ENCODE measurements at regions not wholly inside any gene's neighbourhood (a gene's known extent, or its start where the extent isn't known, plus 50 kb on each side); places are given as distances from the start of the nearest gene placed in this dataset.

DNA sequence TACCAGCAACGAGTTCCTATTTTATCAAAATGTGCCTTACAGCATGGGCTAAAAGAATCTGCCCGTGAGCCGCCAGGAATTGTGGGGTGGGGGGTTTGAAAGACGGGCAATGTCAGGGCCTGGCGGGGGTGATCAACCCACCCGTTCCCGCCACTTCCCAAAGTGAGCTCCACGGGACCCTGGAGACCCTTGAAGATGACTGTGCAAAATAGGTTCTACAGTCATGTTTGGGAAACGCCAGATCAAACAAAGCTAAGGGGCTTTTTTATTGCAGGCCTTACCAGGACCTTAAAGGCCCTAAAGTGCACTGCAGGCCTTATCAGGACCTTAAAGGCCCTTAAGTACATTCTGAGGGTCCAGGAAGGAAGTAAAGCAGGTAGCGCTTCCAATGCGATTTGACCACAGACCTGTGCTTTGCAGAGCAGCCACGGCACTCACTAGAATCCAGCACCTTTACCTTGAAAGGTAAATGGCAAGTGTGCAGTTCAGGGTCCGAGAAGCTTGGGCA lies 404.1 kb downstream of the SHANK2 start:
- TF ChIP-seq, protein P1, sequence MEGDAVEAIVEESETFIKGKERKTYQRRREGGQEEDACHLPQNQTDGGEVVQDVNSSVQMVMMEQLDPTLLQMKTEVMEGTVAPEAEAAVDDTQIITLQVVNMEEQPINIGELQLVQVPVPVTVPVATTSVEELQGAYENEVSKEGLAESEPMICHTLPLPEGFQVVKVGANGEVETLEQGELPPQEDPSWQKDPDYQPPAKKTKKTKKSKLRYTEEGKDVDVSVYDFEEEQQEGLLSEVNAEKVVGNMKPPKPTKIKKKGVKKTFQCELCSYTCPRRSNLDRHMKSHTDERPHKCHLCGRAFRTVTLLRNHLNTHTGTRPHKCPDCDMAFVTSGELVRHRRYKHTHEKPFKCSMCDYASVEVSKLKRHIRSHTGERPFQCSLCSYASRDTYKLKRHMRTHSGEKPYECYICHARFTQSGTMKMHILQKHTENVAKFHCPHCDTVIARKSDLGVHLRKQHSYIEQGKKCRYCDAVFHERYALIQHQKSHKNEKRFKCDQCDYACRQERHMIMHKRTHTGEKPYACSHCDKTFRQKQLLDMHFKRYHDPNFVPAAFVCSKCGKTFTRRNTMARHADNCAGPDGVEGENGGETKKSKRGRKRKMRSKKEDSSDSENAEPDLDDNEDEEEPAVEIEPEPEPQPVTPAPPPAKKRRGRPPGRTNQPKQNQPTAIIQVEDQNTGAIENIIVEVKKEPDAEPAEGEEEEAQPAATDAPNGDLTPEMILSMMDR (IDR thresholded peaks at IDR 0.05; ENCODE audit: low read depth, low read length) = no peak
- no peak for DNase-seq
- no peaks in the 10 kb centered on the region for H3K9me3 ChIP-seq
- no peaks in the 10 kb centered on the region for H3K27me3 ChIP-seq
- H3K4me1 ChIP-seq = no peaks in the 10 kb centered on the region
- H3K36me3 ChIP-seq = no peaks in the 10 kb centered on the region
- no peak overlapping the region for H3K4me3 ChIP-seq (ENCODE audit: low read depth, low read length)

DNA sequence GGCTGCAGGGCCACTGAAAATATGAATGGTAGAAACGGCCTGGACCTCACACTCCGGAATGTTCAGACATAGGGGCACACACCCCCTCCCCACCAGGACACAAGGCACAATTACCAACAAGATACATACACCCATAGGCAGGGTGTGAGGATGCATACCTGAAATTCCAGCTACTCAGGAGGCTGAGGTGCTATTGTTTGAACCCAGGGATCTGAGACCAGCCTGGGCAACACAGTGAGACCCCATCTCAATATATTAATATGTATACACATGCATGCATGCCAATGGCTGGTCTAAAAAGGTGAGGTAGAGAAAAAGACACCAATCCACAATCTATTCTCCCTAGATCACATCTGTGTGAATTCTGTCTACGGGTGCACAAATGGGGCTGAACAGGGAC lies 403.3 kb downstream of the SHANK2 start:
- Histone ChIP-seq H3K4me3 (ENCODE audit: low read depth, low read length) (no peak overlapping the region), H3K4me1 (peaks cover 3% of the 10 kb centered on the region), H3K27me3 (no peaks in the 10 kb centered on the region), H3K9me3 (no peaks in the 10 kb centered on the region), H3K36me3 (no peaks in the 10 kb centered on the region)
- TF ChIP-seq, protein P1 (IDR thresholded peaks at IDR 0.05; ENCODE audit: low read depth, low read length) = no peak
- no peak for DNase-seq

- TF ChIP-seq, protein P1 (IDR thresholded peaks at IDR 0.05; ENCODE audit: low read depth, low read length) = no peak
- DNase-seq = no peak
These were observed 401.1 kb downstream of the SHANK2 start for GRCh38 chr11:70851308-70851707.

GRCh38 chr11:70851907-70852306 lies 400.5 kb downstream of the SHANK2 start:
- H3K4me1 ChIP-seq = peaks cover 15% of the 10 kb centered on the region
- H3K4me3 ChIP-seq (ENCODE audit: low read depth, low read length) = no peak overlapping the region
- H3K36me3 ChIP-seq = no peaks in the 10 kb centered on the region
- H3K9me3 ChIP-seq = no peaks in the 10 kb centered on the region; the same call in 1 of the 2 replicates
- DNase-seq = no peak
- TF ChIP-seq, protein P1 (IDR thresholded peaks at IDR 0.05; ENCODE audit: low read depth, low read length) = no peak
- no peaks in the 10 kb centered on the region for H3K27me3 ChIP-seq

More at GRCh38 chr11:70851308-70851707, 401.1 kb downstream of the SHANK2 start:
- Histone ChIP-seq H3K4me1 (peaks cover 15% of the 10 kb centered on the region), H3K9me3 (no peaks in the 10 kb centered on the region), H3K36me3 (no peaks in the 10 kb centered on the region), H3K27me3 (no peaks in the 10 kb centered on the region), H3K4me3 (ENCODE audit: low read depth, low read length) (no peak overlapping the region)

DNA sequence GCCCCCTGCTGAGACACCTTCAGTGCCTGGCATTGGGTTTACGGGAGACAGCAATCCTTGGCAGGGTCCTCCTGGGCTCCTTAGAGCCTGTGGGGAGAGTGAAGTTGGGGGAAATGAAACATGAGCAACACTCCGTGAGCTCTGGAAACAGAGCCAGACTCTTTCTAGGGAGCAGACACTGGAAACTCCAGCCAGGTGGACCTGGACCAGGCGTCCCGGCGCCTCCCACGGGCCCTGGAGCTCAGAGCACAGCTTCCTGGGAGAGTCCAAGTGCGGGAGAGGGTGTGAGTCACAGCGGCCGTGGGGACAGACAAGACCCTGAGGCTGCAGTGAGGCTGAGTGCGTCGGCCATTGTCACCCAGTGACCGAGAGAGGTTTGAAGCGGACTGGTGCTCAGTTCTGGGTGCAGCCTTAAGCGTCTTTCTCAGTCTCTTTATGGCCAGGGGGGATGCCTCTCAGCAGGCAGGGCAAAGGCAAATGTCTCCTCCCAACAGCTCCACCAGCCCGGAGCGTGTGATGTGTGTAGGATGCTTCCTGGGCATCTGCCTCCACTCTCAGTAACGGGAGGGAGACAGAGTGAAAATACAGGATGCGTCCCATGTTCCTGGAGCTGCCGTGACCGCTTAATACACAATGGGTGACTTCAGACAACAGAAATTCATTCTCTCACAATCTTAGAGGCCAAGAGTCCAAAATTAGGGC lies 399.2 kb downstream of the SHANK2 start:
- H3K4me3 ChIP-seq (ENCODE audit: low read depth, low read length) = no peak overlapping the region
- peaks cover 15% of the 10 kb centered on the region for H3K4me1 ChIP-seq
- DNase-seq = no peak
- H3K9me3 ChIP-seq = no peaks in the 10 kb centered on the region; the same call in 1 of the 2 replicates
- TF ChIP-seq, protein P1 (IDR thresholded peaks at IDR 0.05; ENCODE audit: low read depth, low read length) = no peak
- no peaks in the 10 kb centered on the region for H3K36me3 ChIP-seq
- H3K27me3 ChIP-seq = no peaks in the 10 kb centered on the region

- H3K27me3 ChIP-seq = no peaks in the 10 kb centered on the region
- H3K4me1 ChIP-seq = peaks cover 15% of the 10 kb centered on the region
- no peak overlapping the region for H3K4me3 ChIP-seq (ENCODE audit: low read depth, low read length)
- TF ChIP-seq, protein P1 (IDR thresholded peaks at IDR 0.05; ENCODE audit: low read depth, low read length) = no peak
- no peaks in the 10 kb centered on the region; the same call in 1 of the 2 replicates for H3K9me3 ChIP-seq
- H3K36me3 ChIP-seq = no peaks in the 10 kb centered on the region
- no peak for DNase-seq
These were observed 398.6 kb downstream of the SHANK2 start for GRCh38 chr11:70853770-70854108.

Measured in BE2C (cell line).